Stimulated activated naive B cell treated with anti-CD40 and anti-IgM and Interleukin-4, amounts not matched to agents 10 μg/mL and 1 μg/mL and 100 μg/mL, for 72 hours (primary cell): ENCODE measurements at regions not wholly inside any gene's neighbourhood (a gene's known extent, or its start where the extent isn't known, plus 50 kb on each side); places are given as distances from the start of the nearest gene placed in this dataset.
"Not testable (repeated sequence)": the region's sequence is repeated elsewhere in the genome, so short reads cannot be mapped to it uniquely, and the experiment has no call there.

ENCODE experiments used
- ATAC-seq, 2 donors: fragments of 150-1000 bp; cut with Tn5 transposase; replicated peaks; 2 replicates each; pipeline ENCODE4 v1.10.0; 2021; ENCODE audit warnings: moderate library complexity in 1 of 2
- DNase-seq: peaks from one replicate; pipeline ENCODE4 v3.0.0; 2021
- H3K27ac Mint-ChIP-seq: one replicate; pipeline ENCODE4 v1.8.0; 2022; ENCODE audit warnings: mild to moderate bottlenecking, mixed read lengths
- H3K27me3 Mint-ChIP-seq, 2 donors: one replicate each; pipeline ENCODE4 v1.8.0; 2022; ENCODE audit warnings: mixed read lengths in 2 of 2
- H3K36me3 Mint-ChIP-seq, 2 donors: one replicate each; pipeline ENCODE4 v1.8.0; 2022; ENCODE audit warnings: mixed read lengths in 2 of 2, mild to moderate bottlenecking in 1 of 2
- H3K4me1 Mint-ChIP-seq, 2 donors: one replicate each; pipeline ENCODE4 v1.8.0; 2022; ENCODE audit warnings: mixed read lengths in 2 of 2, mild to moderate bottlenecking in 1 of 2
- H3K4me3 Mint-ChIP-seq, 2 donors: one replicate each; pipeline ENCODE4 v1.8.0; 2022; ENCODE audit warnings: mild to moderate bottlenecking in 2 of 2, mixed read lengths in 2 of 2, moderate library complexity in 1 of 2
- H3K9me3 Mint-ChIP-seq, 2 donors: one replicate each; pipeline ENCODE4 v1.8.0; 2022; ENCODE audit warnings: mixed read lengths in 2 of 2, mild to moderate bottlenecking in 1 of 2

DNA sequence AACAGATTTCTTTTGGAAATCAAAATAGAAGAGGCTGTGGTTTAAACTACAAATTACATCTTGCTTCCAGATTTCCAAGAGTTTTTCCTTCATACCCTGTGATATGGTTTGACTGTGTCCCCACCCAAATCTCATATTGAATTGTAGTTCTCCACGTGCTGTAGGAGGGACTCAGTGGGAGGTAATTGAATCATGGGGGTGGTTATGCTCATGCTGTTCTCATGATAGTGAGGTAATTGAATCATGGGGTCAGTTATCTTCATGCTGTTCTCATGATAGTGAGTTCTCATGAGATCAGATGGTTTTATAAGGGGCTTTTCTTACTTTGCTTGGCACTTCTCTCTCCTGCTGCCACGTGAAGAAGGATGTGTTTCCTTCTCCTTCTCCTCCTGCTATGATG lies 687.0 kb upstream of the ZNF608 start:
- Mint-ChIP-seq H3K36me3 (no peaks in the 10 kb centered on the region), H3K4me1 (no peaks in the 10 kb centered on the region), H3K4me3 (no peak overlapping the region), H3K27me3 (no peaks in the 10 kb centered on the region), H3K9me3 (peaks cover 0 to 5% of the 10 kb centered on the region in 2 donors), H3K27ac (no peak overlapping the region)
- DNase-seq (no peak), ATAC-seq (no peak)

DNA sequence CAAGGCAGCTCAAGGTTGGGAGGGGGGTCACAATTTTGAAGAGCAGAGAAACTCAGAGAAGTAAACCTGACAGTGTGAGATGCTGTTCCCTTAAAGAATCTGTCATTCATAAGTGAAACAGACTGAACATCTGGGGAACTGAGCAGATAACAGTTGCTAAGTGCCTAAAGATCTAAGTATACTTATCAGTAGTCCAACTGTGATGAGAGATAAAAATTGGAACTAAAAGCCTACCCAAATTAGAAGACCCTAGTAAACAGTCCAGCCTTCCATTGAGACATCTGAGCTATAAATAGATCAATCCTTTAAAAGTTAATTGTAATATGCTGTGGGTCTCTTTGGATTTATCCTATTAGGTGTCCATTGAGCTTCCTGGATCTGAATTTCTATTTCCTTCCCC lies 692.8 kb upstream of the ZNF608 start:
- Mint-ChIP-seq H3K27ac (no peak overlapping the region), H3K36me3 (peaks cover 4 to 5% of the 10 kb centered on the region in 2 donors), H3K4me1 (peaks cover 6 to 11% of the 10 kb centered on the region in 2 donors), H3K4me3 (no peak overlapping the region), H3K27me3 (no peaks in the 10 kb centered on the region), H3K9me3 (peaks cover 15 to 18% of the 10 kb centered on the region in 2 donors)
- no peak for DNase-seq
- ATAC-seq: no peak

GRCh38 chr5:125440905-125441304 lies 694.5 kb upstream of the ZNF608 start:
- peaks cover 6 to 15% of the 10 kb centered on the region in 2 donors for H3K4me1 Mint-ChIP-seq
- H3K4me3 Mint-ChIP-seq: no peak overlapping the region
- peaks cover 4 to 5% of the 10 kb centered on the region in 2 donors for H3K36me3 Mint-ChIP-seq
- ATAC-seq: no peak
- no peak overlapping the region for H3K27ac Mint-ChIP-seq
- H3K27me3 Mint-ChIP-seq: no peaks in the 10 kb centered on the region
- H3K9me3 Mint-ChIP-seq: peaks cover 19 to 21% of the 10 kb centered on the region in 2 donors
- DNase-seq: no peak

GRCh38 chr5:125446986-125447385 lies 700.5 kb upstream of the ZNF608 start:
- no peak overlapping the region for H3K4me3 Mint-ChIP-seq
- DNase-seq (no peak), ATAC-seq (no peak)
- peaks cover 0 to 4% of the 10 kb centered on the region in 2 donors for H3K36me3 Mint-ChIP-seq
- H3K27ac Mint-ChIP-seq: no peak overlapping the region
- H3K27me3 Mint-ChIP-seq: peaks cover 6% of the 10 kb centered on the region in 2 donors
- peaks cover 6 to 13% of the 10 kb centered on the region in 2 donors for H3K9me3 Mint-ChIP-seq
- H3K4me1 Mint-ChIP-seq: peaks cover 9 to 15% of the 10 kb centered on the region in 2 donors

DNA sequence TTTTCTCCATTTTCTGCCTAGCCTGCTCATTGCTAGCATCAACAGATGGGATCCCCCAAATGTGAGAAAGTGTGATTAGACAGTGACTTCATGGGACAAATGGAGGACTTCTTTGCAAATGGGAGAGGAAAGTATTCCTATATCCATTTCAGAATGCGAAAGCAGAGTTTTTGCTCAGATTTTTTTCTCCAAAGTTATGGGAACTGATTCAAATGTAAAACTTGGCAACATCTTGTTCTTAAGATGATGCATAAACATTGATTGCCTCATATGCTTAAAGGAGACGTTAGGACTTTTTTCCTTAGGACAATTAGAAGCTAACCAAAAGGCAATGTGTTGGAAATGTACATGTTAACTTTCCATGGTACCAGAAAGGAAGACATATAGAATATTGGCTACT lies 704.3 kb upstream of the ZNF608 start:
- Mint-ChIP-seq H3K36me3 (no peaks in the 10 kb centered on the region), H3K27ac (no peak overlapping the region), H3K4me1 (peaks cover 0 to 4% of the 10 kb centered on the region in 2 donors), H3K4me3 (no peak overlapping the region), H3K27me3 (peaks cover 6% of the 10 kb centered on the region in 2 donors), H3K9me3 (peaks cover 0 to 5% of the 10 kb centered on the region in 2 donors)
- ATAC-seq: no peak
- no peak for DNase-seq

DNA sequence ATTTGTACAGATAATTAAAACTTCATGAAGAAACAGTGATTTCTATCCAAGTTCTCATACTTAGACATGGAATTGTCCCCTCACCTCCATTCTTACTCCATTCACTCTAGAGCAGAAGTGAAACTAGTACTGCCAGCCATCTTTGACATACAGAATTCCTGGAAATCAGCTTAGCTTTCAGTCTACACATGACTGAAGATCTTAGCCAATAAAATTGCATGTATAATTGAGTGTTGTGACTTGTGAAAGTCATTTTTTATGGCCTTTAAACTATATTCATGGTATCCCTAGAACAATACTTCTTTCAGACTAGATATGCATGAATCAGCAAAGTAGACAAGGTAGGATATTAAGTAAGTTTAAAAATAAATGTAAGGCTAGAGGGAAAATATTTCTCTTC lies 705.2 kb upstream of the ZNF608 start:
- Mint-ChIP-seq H3K27me3 (peaks cover 6% of the 10 kb centered on the region in 2 donors), H3K36me3 (no peaks in the 10 kb centered on the region), H3K4me1 (peaks cover 0 to 4% of the 10 kb centered on the region in 2 donors), H3K9me3 (peaks cover 3 to 5% of the 10 kb centered on the region in 2 donors), H3K27ac (no peak overlapping the region), H3K4me3 (no peak overlapping the region)
- DNase-seq (no peak), ATAC-seq (no peak)

GRCh38 chr5:125452991-125453390 lies 706.6 kb upstream of the ZNF608 start:
- no peak for ATAC-seq
- Mint-ChIP-seq H3K27ac (no peak overlapping the region), H3K9me3 (peaks cover 8 to 11% of the 10 kb centered on the region in 2 donors), H3K27me3 (peaks cover 6 to 12% of the 10 kb centered on the region in 2 donors), H3K36me3 (peaks cover 0 to 6% of the 10 kb centered on the region in 2 donors), H3K4me3 (no peak overlapping the region), H3K4me1 (peaks cover 0 to 4% of the 10 kb centered on the region in 2 donors)
- DNase-seq: no peak

DNA sequence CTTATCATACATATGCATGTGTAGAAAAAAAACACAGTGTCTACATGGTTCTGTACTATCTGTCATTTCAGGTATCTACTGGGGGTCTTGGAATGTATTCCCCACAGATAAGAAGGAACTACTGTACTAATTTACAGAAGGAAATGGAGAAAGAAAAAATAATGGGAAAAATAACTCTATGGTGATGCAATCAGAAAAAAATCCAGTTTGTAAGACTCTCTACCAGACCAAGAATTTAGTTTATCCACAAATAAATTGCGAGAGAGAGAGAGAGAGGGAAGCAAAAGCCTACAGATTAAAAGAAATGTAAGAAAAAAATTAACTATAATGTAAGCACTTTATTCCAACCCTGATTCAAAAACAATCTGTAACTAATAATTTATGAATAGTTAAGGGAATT lies 708.6 kb upstream of the ZNF608 start:
- peaks cover 0 to 4% of the 10 kb centered on the region in 2 donors for H3K4me1 Mint-ChIP-seq
- H3K9me3 Mint-ChIP-seq: peaks cover 8 to 11% of the 10 kb centered on the region in 2 donors
- no peak overlapping the region for H3K4me3 Mint-ChIP-seq
- DNase-seq (no peak), ATAC-seq (no peak)
- peaks cover 0 to 6% of the 10 kb centered on the region in 2 donors for H3K36me3 Mint-ChIP-seq
- H3K27me3 Mint-ChIP-seq: peaks cover under 1 to 6% of the 10 kb centered on the region in 2 donors
- H3K27ac Mint-ChIP-seq: no peak overlapping the region

DNA sequence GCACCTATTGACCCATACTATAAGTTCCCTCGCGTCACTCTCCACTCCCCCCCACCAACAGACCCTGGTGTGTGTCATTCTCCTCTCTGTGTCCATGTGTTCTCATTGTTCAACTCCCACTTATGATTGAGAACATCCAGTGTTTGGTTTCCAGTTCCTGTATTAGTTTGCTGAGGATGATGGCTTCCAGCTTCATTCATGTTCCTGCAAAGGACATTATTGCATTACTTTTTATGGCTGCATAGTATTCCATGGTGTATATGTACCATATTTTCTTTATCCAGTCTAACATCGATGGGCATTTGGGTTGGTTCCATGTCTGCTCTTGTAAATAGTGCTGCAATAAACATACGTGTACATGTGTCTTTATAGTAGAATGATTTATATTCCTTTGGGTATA lies 709.6 kb upstream of the ZNF608 start:
- not testable (repeated sequence) for H3K4me1 Mint-ChIP-seq, H3K36me3 Mint-ChIP-seq, ATAC-seq, H3K4me3 Mint-ChIP-seq, H3K27me3 Mint-ChIP-seq, DNase-seq, H3K27ac Mint-ChIP-seq
- peaks cover 8 to 11% of the 10 kb centered on the region in 2 donors for H3K9me3 Mint-ChIP-seq

DNA sequence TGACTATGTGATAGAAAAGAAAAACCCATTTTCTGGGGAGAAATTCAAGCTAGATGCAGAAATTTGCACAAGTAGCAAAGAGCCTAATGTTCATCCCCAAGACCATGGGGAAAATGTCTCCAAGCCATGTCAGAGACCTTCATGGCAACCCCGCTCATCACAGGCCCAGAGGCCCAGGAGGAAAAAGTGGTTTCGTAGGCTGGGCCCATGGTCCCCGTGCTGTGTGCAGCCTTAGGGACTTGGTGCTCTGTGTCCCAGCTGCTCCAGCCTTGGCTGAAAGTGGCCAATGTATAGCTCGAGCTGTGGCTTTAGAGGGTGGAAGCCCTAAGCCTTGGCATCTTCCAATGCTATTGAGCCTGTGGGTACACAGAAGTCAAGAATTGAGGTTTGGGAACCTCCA lies 711.2 kb upstream of the ZNF608 start:
- ATAC-seq (no peak), DNase-seq (no peak)
- no peaks in the 10 kb centered on the region for H3K4me1 Mint-ChIP-seq
- H3K27ac Mint-ChIP-seq: no peak overlapping the region
- H3K9me3 Mint-ChIP-seq: peaks cover 8 to 11% of the 10 kb centered on the region in 2 donors
- H3K4me3 Mint-ChIP-seq: no peak overlapping the region
- peaks cover 0 to 6% of the 10 kb centered on the region in 2 donors for H3K27me3 Mint-ChIP-seq
- H3K36me3 Mint-ChIP-seq: peaks cover 0 to 6% of the 10 kb centered on the region in 2 donors

- not testable (repeated sequence) for H3K4me1 Mint-ChIP-seq, DNase-seq, H3K27me3 Mint-ChIP-seq, H3K36me3 Mint-ChIP-seq, H3K9me3 Mint-ChIP-seq, ATAC-seq, H3K27ac Mint-ChIP-seq, H3K4me3 Mint-ChIP-seq
These were observed 712.5 kb upstream of the ZNF608 start for GRCh38 chr5:125458949-125459348.

- H3K4me1 Mint-ChIP-seq: peaks cover 3 to 8% of the 10 kb centered on the region in 2 donors
- peaks cover 6% of the 10 kb centered on the region in 2 donors for H3K9me3 Mint-ChIP-seq
These were observed 715.2 kb upstream of the ZNF608 start for GRCh38 chr5:125461641-125462072.

DNA sequence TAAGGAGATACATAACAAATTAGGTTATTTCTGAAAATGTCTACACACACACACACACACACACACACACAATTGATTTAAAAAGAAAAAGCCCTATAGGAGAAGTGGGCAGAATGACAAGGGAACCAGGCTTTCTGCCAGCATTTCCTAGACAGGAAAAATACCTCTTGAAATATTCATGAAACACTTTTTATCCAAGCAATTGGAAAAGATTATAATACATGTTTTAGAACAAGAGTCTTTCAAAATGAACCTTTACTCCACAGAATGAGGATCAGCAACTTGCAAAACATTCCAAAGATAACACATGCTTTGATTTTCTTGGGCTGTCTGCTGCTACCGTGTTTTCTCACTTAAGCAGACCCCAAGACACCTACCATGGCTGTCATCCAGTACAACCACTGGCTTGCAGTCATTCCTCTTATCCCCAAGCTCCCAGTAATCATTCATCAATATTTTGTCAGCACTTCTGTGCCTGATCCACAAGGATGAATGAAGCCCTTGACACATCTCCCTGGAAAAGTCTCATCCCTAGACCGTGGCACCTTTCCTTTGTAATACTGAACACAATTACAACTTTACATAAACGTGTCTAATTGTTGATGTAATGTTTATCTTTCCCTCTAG lies 717.1 kb upstream of the ZNF608 start:
- DNase-seq: no peak
- peaks cover 3 to 8% of the 10 kb centered on the region in 2 donors for H3K4me1 Mint-ChIP-seq
- H3K9me3 Mint-ChIP-seq: no peaks in the 10 kb centered on the region
- no peak overlapping the region for H3K27ac Mint-ChIP-seq
- no peaks in the 10 kb centered on the region for H3K36me3 Mint-ChIP-seq
- ATAC-seq: no peak
- H3K4me3 Mint-ChIP-seq: no peak overlapping the region
- peaks cover 0 to 3% of the 10 kb centered on the region in 2 donors for H3K27me3 Mint-ChIP-seq

More at GRCh38 chr5:125461641-125462072, 715.2 kb upstream of the ZNF608 start:
- no peak overlapping the region for H3K4me3 Mint-ChIP-seq
- no peak overlapping the region for H3K27ac Mint-ChIP-seq
- H3K27me3 Mint-ChIP-seq: peaks cover 0 to 9% of the 10 kb centered on the region in 2 donors
- DNase-seq (no peak), ATAC-seq (no peak)
- H3K36me3 Mint-ChIP-seq: peaks cover 0 to 6% of the 10 kb centered on the region in 2 donors

DNA sequence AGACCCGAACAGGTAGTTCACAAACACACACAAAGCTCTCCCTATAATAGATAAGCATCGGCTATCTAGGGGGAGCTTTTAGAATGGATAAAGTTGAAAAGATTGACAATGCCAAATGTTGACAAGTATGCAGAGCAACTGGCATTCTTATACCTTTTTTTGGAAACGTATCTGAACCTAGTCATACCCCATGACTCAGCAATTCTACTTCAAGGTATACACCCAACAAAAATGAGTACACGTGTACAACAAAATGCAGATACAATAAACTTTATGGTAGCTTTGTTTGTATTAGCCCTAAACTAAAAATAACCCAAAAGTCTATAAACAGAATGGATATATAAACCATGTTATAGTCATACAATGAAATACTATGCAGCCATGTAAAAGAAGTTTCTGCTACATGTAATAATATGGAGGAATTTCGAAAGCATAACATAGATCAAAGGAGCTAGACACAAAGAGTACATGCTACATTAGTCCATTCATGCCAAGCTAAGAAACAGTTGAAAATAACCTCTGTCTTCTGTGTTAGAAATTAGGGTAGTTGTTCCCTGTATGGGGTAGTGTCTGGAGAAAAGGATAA lies 718.5 kb upstream of the ZNF608 start:
- no peak overlapping the region for H3K27ac Mint-ChIP-seq
- H3K36me3 Mint-ChIP-seq: no peaks in the 10 kb centered on the region
- no peak overlapping the region for H3K4me3 Mint-ChIP-seq
- peaks cover 0 to 3% of the 10 kb centered on the region in 2 donors for H3K27me3 Mint-ChIP-seq
- DNase-seq: no peak
- peaks cover 3 to 8% of the 10 kb centered on the region in 2 donors for H3K4me1 Mint-ChIP-seq
- ATAC-seq: no peak
- H3K9me3 Mint-ChIP-seq: no peaks in the 10 kb centered on the region

GRCh38 chr5:125465703-125466102 lies 719.3 kb upstream of the ZNF608 start:
- H3K36me3 Mint-ChIP-seq: no peaks in the 10 kb centered on the region
- peaks cover 3 to 8% of the 10 kb centered on the region in 2 donors for H3K4me1 Mint-ChIP-seq
- DNase-seq (no peak), ATAC-seq (no peak)
- no peak overlapping the region for H3K27ac Mint-ChIP-seq
- no peak overlapping the region for H3K4me3 Mint-ChIP-seq
- H3K9me3 Mint-ChIP-seq: no peaks in the 10 kb centered on the region
- peaks cover 0 to 3% of the 10 kb centered on the region in 2 donors for H3K27me3 Mint-ChIP-seq
